Posterior vena cava (tissue), 2 donors: ENCODE measurements at regions not wholly inside any gene's neighbourhood (a gene's known extent, or its start where the extent isn't known, plus 50 kb on each side); places are given as distances from the start of the nearest gene placed in this dataset.

ENCODE experiments used
- DNase-seq: peaks from one replicate; pipeline ENCODE4 v3.0.0-alpha.2; 2020; ENCODE audit warnings: low spot score
- intact Hi-C, 2 donors: fragments of 100-400 bp; cut with DNase I; formaldehyde crosslinking; loops; one replicate each; pipeline versions ENCODE4 v1.14.1 to v1.14.2; 2022 to 2023
- donor health status: DM: yes; HTN: yes; CAD: no.
- donor health status: DM: yes; HTN: yes; CAD: no.

DNA sequence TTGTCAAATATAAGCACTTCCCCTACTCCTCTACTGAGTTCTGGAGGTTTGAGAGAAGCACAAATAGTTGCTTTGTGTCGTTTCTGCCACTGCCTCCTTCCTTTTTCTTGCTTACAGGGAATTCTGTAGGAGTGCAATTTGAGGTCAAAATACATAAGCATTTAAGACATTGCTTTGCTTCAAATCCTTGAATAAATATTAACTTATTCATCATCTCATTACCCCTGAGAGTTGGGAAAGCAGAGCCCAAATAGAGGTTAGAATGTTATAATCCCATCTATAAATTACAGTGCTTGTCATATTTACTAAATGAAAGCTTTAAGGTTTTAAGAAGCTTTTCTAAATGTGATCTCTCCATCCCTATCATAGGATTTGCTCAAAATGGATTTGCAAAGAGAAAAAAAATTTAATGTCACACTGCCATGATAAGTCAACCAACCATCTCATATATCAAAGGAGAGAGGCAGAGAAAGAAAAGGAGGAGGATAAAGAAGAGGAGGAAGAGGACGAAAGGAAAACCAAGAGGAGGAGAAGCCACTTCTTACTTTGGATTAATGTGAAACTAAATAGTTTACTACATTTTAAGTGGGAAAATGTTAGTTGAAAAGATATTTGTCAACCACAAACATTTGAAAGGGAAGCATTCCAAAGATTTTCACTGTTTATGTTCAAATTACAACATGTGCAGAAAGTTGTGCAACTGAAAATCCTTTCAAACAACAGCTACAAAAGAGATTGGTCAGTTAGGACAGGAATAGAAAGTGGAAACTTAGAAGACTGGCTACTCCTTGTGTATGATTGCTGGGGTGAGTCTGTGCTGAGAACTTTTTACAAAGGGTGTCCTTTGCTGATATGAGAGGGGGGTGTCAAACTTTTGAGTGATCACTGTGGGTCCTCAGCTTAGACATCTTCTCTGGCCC, 277.3 kb upstream of the FN1 start:
- intact Hi-C loops, result no loop called here
- DNase-seq, result no peak

DNA sequence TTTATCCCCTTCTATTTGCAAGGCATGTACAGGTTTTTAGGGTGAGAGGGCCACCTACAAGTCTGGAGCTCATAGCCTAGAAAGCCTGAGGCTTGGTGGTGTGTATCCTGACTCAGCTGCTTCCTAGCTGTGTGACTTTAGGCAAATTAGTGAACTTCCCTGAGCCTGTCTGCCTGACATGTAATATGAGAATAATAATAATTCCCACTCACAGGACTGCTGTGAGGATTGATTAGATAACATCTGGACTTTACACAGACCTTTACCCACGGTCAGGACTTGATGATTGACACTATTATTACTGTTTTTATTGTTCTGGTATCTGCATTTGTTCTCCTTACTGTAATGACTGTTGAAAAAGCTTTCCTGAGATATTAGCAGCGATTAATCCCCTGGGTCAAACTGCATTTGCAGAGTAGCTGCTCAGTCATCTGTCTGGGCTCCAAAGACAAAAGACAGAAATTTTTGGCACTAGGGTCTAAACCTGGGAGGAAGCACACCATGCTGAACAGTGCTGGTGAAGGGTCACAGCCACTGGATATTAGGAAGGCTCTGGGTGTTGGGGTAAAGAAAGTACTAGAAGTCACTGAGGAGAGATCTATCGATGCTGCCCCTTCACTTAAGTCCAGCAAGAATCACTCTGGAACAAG, 276.5 kb upstream of the FN1 start:
- intact Hi-C loops, result no loop called here

DNA sequence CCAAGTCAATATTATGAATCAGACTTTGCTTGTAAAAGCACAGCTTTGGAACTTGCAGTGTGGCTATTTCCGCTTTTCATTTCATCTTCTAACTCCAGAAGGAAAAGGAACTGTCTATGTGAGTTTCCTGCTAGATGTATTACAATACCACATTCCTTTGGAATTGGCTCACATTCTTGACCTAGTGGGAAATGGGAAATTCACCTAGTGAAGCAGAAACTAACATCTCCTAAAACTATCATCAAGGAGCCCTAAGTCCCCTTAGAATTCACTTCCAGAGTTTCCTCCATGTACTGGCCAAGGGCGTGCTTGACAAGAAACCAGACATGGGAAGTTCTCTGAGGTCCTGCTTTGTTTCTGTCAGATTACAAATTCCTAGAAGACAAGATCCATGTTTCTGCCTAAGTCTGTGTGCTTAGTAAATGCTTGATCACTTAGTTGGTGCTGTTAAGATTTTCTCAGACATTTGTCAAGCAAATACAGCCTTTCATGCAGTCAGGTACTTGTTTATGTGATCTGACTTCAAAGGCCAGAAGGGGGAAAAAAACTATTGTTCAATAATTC, 275.7 kb upstream of the FN1 start:
- intact Hi-C loops, result loop anchor here in 1 of 2 donors (1.0 kb wide), 1 partner anchor 8 kb away; no protein-coding TSS in a partner anchor
- no peak for DNase-seq

More for the DNA sequence above, 276.5 kb upstream of the FN1 start:
- no peak for DNase-seq

DNA sequence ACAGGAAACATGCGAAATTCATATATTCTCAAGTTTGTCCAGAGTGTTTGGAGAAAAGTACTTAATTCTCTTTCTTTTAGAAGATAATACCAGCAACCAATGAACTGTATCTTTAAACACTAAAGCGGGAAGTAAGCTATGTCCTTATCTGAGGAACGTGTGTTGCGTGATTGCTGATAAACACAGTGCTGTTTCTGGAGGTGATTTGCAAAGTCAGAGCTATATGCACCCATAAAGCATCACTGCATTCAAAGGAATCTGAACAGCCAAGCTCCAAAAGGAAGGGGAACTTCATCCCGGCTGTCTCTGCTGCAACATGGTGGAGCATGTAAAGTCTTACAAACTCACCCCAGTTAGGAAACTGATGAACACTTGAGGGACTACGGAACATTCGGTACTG, 271.7 kb upstream of the FN1 start:
- DNase-seq, result no peak
- intact Hi-C loops, result no loop called here

DNA sequence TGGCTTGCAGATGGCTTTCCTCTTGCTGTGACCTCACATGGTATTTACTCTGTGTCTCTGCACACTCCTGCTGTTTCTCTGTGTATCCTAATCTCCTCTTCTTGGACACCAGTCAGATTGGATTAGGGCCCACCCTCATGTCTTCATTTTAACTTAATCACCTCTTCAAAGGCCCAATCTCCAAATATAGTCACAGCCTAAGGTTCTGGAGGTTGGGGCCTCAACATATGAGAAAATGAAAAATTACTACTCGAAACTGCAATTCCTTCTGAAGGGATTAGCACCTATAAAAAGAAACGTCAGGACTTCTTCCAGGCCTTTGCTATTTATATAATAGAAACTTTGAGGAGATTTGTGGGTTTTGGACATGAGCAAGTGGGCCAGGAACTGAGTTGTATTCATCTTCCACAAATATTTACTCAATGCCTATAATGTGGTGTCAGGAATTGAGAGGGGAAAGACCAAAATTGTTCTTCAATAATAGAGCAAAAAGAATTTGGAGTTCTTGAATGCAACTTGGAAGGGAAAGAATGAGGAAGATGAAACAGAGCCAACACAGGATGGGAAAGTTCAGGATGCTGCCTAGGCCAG, 270.0 kb upstream of the FN1 start:
- intact Hi-C loops, result no loop called here

DNA sequence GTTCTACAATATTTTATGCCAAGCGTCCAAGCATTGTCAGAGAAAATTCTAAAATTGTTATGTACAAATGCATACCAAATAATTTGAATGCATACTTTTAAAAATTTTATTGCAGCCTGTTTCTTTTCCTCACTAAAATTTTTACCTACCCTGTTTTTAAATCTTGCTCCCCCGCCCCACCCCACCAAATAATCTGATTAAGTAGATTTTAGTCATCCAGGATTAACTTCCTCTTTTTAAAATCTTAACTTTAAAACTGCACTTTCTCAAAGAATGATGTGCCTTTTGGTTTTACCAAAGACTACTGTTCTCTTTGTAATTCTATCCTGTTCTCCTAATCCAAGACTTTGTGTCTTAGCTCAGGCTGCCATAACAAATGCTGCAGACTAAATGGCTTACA, 269.4 kb upstream of the FN1 start:
- intact Hi-C loops, result no loop called here
- DNase-seq, result no peak

More for the DNA sequence above, 270.0 kb upstream of the FN1 start:
- DNase-seq, result no peak

DNA sequence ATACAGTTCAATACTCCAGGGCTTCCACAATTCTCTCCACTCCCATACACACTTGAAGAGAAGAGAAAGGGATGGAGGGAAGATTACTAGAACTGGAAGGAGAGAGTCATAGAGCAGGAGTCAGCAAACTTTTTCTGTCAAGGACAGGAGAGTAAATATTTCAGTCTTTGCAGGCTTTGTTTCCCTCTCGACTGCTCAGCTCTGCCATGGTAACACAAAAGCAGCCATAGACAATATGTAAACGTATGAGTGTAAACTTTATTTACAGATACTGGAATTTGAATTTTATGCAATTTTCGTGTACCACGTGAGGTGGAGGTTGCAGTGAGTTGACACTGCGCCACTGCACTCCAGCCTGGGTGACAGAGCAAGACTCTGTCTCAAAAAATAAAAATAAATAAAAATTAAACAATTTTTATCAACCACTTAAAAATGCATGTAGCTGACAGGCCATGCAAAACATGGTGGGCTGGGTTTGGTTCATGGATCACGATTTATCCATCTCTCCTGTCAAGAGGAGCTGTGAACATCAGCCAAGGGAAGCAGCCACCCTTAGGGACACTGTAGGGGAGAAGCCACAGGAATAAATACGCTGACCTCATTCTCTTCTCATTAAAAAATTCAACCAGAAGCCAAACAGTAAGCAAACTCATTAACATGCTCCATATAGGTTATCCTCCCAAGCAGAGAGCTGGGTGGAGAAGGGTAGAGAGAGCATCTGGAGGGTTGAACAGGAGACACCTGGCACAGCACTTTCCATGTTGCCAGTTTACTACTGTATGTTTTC, 266.4 kb upstream of the FN1 start:
- no peak for DNase-seq
- intact Hi-C loops, result no loop called here

DNA sequence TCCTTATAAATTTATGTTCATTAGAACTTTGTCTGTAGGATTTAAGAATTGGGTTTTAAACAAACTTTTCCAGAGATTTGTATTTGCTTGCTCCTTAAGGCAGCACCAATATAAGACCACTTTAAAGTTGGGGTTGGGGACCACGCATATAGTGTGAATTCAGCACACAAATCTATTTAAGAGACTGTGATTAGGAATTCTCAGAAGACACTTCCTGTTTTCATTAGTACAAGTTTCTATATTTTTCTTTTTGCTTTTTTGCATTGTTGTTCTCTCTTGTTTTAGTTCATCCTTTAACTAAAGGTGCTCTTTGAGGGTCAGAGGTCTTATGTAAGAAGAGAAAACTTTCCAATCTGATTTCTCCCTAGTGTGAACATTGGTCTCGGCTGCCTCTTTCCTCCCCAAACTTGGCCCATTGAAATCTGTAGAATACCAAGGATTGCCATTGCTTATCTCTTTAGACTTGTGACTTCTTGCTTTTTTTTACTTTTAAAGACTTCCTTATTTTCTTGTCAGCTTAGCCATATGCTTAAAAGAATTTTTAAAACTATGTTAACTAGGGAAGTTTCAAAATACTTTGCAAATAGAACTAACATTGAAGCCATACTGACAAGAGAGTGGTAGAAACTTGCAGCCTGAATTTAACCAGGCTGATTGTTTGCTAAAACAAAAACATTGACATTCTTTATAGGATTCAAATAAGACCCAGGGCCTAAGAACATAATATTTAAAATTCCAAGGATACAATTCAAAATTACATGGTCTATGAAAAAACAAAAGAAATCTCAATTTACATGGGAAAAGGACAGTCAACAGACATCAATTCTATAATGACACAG, 264.1 kb upstream of the FN1 start:
- intact Hi-C loops, result no loop called here
- DNase-seq, result no peak

DNA sequence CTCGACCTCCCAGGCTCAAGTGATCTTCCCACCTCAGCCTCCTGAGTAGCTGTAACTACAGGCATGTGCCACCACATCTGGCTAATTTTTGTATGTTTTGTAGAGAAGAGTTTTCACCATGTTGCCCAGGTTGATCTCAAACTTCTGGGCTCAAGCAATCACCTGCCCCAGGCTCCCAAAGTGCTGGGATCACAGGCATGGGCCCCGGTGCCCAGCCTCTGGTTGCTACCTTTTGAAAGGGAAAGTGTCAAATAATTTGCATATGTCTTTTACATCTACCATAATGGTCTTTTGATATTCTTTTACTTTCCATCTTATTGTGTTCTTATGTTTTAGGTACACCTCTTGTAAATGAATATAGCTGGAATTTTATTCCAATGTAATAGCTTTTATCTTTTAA, 263.1 kb upstream of the FN1 start:
- peak; percentile 76 for DNase-seq
- intact Hi-C loops, result no loop called here

DNA sequence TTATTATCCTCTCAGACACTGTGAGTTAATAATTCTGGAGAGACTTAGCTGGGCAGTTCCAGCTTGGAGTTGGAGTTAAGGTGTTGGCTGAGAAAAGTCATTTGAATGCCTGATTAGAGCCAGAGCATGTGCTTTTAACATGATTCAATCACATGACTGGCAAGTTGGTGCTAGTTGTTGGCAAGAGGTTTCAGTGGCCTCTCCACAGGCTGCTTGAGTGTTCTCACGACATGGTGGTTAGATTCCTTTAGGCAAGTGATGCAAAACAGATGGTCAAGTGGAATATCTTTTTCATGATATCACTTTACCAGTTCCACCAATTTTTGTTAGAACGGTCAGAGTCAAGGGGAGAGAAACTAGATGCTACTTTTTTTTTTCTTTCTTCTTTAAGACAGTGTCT, 262.7 kb upstream of the FN1 start:
- DNase-seq, result no peak
- intact Hi-C loops, result no loop called here

DNA sequence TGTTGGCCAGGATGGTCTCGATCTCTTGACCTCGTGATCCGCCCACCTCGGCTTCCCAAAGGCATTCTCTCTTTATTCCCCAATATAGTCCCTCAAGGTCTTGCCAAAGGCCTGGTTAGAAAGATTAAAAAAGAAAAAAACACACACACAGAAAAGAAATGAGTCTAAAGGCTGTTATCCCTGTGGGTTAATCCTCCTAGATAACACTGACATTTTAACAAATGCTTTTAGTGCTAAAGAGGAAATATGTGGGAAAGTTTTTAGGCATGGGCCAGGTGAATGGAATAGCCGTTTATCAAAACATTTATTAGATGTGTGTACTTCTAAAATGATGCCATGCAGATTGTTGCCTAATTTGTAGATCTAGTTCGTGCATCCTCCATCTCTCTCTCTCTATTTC, 261.6 kb upstream of the FN1 start:
- intact Hi-C loops, result no loop called here

DNA sequence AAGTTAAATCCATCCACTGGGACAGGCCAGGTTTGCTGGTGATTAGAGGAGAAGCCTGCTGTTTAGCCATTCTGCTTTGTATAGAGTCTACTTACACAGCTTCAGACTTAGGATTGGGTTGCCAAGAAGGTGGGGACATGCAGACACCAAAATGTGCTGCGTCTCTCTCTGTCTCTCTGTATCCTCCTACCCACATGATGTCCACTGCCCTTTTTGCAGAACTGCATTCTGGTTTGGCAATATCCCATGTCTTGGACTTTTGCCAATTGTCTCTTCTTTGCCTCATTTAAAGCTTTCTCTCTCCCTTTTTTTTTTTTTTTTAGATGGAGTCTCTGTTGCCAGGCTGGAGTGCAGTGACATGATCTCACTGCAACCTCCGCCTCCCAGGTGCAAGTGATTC, 261.1 kb upstream of the FN1 start:
- no peak for DNase-seq
- intact Hi-C loops, result no loop called here

More for the DNA sequence above, 261.6 kb upstream of the FN1 start:
- no peak for DNase-seq

DNA sequence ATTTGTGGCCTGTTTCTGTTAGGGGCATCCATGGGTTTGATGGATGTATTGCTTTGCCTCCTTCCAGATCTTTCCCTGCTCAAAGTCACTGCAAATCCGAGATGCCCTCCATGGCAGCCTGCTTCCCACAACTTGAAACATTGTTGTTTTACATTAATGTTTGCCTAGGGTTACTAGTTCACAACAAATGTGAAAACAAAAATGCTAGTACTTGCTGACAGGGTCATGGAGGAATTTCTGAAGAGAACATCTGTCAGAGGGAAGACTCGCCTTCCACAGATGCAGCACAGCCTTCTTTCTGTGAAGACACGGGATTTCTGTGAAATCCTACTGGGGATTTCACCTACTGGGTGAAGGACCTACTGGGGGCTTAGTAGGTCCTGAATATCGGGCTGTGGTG, 260.0 kb upstream of the FN1 start:
- intact Hi-C loops, result no loop called here
- DNase-seq, result no peak

DNA sequence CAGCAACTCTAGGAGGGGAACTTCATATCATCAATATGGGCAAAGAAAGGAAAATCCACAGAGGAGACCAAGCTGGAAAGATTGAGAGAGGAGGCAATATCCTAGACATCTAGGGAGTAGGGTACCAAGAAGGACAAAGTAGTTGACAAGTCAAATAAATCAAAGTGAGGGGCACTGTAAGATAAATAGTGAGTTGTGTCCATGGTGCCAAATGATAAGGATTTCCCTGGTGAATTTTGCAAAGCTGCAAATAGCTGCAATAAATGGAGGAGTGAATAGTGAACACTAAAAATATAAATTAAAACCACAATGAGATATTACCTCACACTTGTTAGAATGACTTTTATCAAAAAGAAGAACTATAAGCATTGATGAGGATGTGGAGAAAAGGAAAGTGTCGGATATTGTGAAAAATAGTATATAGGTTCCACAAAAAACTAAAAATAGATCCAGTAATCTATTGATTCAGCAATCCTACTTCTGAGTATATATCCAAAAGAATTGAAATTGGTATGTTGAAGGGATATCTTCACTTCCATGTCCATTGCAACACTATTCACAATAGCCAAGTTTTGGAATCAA, 258.2 kb upstream of the FN1 start:
- DNase-seq, result no peak
- intact Hi-C loops, result no loop called here

DNA sequence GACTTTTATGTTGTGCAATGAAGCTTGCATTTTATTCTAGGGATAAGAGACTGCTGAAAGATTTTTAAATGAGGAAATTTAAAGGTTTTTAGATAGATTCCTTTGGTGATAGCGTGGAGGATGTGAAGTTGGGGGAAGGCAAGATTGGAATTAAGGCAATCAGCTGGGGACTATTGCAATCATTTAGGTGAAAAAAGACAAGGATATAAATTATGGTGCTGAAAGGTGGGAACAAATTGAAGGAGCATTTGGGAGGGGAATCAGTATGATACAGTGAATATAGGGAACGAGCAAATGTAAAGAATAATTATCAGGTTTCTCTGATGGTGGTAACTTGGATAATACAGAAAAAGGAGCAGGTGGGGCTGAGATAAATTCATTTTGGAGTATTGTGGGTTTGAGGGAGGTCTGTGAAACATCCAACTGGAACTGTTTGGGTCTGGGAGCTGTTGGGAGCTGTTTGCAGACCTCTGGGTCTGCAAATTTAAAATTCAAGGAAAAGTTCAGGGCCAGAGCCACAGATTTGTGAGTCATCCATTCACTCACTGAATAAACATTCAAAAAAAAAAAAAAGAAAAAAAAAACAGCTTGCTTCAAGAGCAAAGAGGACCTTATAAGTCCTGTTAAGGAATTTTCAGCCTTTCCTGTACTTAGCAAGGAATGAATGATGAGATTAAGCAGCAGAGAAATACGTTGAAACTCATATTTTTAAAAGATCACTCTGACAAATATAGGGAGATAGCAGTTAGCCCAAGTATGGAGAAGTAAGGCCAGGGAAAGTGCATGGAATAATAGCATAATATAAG, 257.5 kb upstream of the FN1 start:
- intact Hi-C loops, result no loop called here
- no peak for DNase-seq

DNA sequence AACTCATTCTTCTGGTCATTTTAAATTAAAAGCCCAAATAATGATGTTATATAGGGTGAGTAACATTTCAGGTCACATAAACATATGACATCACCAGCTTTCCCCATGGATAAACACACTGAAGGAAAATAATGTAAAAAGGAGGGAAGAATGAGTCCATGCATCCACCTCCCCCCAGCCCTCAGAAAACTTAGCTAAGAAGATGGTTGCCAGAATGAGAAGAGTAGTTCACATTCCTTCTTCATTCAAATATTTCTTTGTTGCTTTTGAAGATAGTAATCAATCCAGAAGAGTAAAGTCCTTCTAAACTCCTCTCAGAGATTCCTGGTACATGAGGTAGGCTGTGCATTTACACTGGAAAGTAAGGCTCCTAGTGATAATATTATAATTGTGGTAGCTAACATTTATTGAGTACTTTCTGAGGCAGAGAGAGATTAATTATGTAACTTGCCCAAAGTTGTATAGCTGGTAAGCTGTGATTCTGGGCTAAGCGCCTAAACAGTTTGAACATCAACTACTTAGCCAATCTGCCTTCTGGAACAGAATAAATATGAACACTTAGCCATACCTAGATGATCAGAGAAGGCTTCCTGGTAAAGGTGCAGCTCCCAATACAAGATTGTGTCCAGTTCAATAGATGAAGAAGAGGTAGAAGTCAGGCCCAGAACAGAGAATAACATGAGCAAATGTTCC, 256.7 kb upstream of the FN1 start:
- DNase-seq, result no peak
- intact Hi-C loops, result no loop called here

DNA sequence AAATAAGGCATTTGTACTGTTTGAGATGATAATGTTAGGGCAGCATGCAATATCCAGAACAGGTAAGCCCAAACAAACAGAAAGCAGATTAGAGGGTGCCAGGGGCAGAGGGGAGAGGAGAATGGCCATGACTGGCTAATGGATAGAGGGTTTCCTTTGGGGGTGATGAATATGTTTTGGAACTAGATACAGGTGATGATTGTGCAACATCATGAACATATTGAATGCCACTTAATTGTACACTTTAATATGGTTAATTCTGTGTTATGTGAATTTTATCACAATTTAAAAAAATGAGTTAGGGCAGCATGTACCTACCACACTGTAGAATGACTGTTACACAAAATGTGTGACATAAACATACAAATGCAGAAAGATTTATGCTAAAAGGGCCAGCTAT, 255.5 kb upstream of the FN1 start:
- intact Hi-C loops, result no loop called here
- DNase-seq, result no peak
